ENCODE measurements at regions not wholly inside any gene's neighbourhood (a gene's known extent, or its start where the extent isn't known, plus 50 kb on each side); places are given as distances from the start of the nearest gene placed in this dataset.

DNA sequence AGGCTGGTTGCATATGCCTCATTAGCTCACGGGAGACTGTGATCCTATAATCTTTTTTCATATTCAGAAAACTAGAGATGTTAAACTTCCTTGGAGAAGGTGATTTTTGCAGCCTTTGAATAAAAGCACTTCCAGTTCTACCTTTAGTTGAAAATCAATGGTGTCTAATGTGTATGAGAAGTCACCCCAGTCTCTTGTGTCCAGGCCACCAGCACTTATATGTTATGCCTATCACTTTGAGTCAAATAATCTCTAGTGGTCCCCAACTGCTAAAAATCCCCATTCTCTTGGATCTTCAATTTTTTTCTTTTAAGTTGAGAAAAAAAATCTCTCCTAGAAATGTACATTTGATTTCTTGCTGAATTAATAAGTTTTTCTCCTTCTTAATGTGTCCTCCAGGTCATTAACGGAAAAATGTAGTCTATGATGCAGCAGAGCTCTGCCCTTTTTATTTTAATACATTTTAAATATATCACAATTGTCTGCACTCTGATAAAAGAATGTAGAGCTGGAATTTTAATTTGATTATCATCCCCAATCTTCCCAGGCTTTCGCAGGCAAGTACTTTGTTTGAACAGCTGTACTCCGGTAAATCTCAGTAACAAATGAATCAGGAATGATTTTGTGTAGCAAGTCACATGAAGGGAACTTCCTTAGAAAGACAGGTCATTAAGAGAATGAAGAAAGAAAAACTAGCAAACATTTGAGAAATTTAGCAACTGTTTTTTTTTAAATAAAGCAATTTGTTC, 147.0 kb downstream of the SOX4 start:
- Histone ChIP-seq H3K4me3 (no peak overlapping the region), H3K4me1 (no peaks in the 10 kb centered on the region), H3K9me3 (no peaks in the 10 kb centered on the region), H3K27ac (peak overlapping the region; percentile 64 to 67), H3K27me3 (no peaks in the 10 kb centered on the region), H3K36me3 (no peaks in the 10 kb centered on the region)
- intact Hi-C loops (cut with DNase I; ENCODE audit: low total_unique reads), result no loop called here
- TF ChIP-seq POLR2AphosphoS5 (IDR thresholded peaks at IDR 0.05) (no peak), POLR2A (IDR thresholded peaks at IDR 0.05) (no peak)
- TF ChIP-seq, protein P1, sequence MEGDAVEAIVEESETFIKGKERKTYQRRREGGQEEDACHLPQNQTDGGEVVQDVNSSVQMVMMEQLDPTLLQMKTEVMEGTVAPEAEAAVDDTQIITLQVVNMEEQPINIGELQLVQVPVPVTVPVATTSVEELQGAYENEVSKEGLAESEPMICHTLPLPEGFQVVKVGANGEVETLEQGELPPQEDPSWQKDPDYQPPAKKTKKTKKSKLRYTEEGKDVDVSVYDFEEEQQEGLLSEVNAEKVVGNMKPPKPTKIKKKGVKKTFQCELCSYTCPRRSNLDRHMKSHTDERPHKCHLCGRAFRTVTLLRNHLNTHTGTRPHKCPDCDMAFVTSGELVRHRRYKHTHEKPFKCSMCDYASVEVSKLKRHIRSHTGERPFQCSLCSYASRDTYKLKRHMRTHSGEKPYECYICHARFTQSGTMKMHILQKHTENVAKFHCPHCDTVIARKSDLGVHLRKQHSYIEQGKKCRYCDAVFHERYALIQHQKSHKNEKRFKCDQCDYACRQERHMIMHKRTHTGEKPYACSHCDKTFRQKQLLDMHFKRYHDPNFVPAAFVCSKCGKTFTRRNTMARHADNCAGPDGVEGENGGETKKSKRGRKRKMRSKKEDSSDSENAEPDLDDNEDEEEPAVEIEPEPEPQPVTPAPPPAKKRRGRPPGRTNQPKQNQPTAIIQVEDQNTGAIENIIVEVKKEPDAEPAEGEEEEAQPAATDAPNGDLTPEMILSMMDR (IDR thresholded peaks at IDR 0.05), result no peak
- DNase-seq (ENCODE audit: low spot score in 2 of 2), result no peak

GRCh38 chr6:21741221-21742109, 147.9 kb downstream of the SOX4 start:
- Histone ChIP-seq H3K36me3 (no peaks in the 10 kb centered on the region), H3K4me1 (no peaks in the 10 kb centered on the region), H3K27me3 (no peaks in the 10 kb centered on the region), H3K27ac (peak overlapping the region; percentile 64 to 81), H3K9me3 (no peaks in the 10 kb centered on the region), H3K4me3 (peak overlapping the region in 1 of 3 donors; percentile 5)
- TF ChIP-seq POLR2A (IDR thresholded peaks at IDR 0.05), result no peak
- TF ChIP-seq POLR2AphosphoS5 (IDR thresholded peaks at IDR 0.05), result no peak
- TF ChIP-seq, protein P1 (IDR thresholded peaks at IDR 0.05), result no peak
- DNase-seq (ENCODE audit: low spot score in 2 of 2), result no peak
- intact Hi-C loops (cut with DNase I; ENCODE audit: low total_unique reads), result no loop called here

GRCh38 chr6:21742238-21742660, 148.7 kb downstream of the SOX4 start:
- DNase-seq (ENCODE audit: low spot score in 2 of 2), result no peak
- Histone ChIP-seq H3K4me1 (no peaks in the 10 kb centered on the region), H3K9me3 (no peaks in the 10 kb centered on the region), H3K27ac (peak overlapping the region; percentile 64 to 81), H3K27me3 (no peaks in the 10 kb centered on the region), H3K36me3 (no peaks in the 10 kb centered on the region), H3K4me3 (peak overlapping the region in 1 of 3 donors; percentile 5)
- TF ChIP-seq, protein P1 (IDR thresholded peaks at IDR 0.05), result no peak
- peak in 1 of 3 donors; percentile 23 for TF ChIP-seq POLR2AphosphoS5 (IDR thresholded peaks at IDR 0.05)
- TF ChIP-seq POLR2A (IDR thresholded peaks at IDR 0.05), result no peak
- intact Hi-C loops (cut with DNase I; ENCODE audit: low total_unique reads), result no loop called here

DNA sequence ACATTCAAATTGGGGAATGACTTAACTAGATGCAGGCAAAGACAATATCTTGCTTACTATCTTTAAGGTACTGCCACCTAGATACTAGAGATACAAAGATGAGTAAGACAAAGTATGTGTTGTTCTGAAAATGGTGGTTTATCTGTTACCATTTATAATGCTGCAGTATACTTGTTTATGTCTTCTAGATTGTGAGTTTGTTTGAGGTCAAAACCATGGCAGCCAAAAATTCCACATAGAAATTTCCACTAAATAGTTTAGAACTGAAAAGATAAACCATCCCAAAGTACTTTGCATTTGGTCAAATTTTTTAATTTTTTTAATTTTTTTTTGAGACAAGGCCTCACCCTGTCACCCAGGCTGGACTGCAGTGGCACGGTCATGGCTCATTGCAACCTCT, 150.8 kb downstream of the SOX4 start:
- Histone ChIP-seq H3K4me1 (no peaks in the 10 kb centered on the region), H3K36me3 (no peaks in the 10 kb centered on the region), H3K4me3 (no peak overlapping the region), H3K27me3 (no peaks in the 10 kb centered on the region), H3K9me3 (no peaks in the 10 kb centered on the region), H3K27ac (no peak overlapping the region)
- TF ChIP-seq POLR2AphosphoS5 (IDR thresholded peaks at IDR 0.05) (no peak), POLR2A (IDR thresholded peaks at IDR 0.05) (no peak)
- intact Hi-C loops (cut with DNase I; ENCODE audit: low total_unique reads), result no loop called here
- no peak for DNase-seq (ENCODE audit: low spot score in 2 of 2)

- Histone ChIP-seq H3K9me3 (no peaks in the 10 kb centered on the region), H3K4me3 (no peak overlapping the region), H3K27me3 (no peaks in the 10 kb centered on the region), H3K36me3 (no peaks in the 10 kb centered on the region), H3K4me1 (no peaks in the 10 kb centered on the region), H3K27ac (no peak overlapping the region)
- TF ChIP-seq POLR2A (IDR thresholded peaks at IDR 0.05) (no peak), POLR2AphosphoS5 (IDR thresholded peaks at IDR 0.05) (no peak)
- TF ChIP-seq, protein P1 (IDR thresholded peaks at IDR 0.05), result no peak
- DNase-seq (ENCODE audit: low spot score in 2 of 2), result no peak
- intact Hi-C loops (cut with DNase I; ENCODE audit: low total_unique reads), result no loop called here
Measured at GRCh38 chr6:21745543-21746337, 152.2 kb downstream of the SOX4 start.

Measured in breast epithelium (tissue), 4 donors.